ENCODE measurements at regions not wholly inside any gene's neighbourhood (a gene's known extent, or its start where the extent isn't known, plus 50 kb on each side); places are given as distances from the start of the nearest gene placed in this dataset.

DNA sequence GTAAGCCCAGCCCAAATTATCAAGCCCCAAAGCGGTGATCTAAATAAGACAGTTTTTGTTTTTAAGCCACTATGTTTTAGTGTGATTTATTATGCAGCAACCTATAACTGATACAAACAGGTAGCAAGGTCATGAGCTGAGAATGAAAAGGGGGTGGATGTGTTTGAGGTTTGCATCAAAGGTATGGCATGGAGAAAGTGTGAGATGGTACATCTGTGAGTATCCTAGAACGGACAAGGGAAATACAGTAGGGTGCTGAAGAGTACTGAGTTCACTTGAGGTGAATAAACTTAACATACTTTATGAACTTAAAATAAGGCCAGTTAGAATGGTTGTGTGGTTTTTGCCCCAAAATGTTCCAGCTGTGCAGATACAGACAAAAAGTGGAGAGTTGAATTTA is 286.0 kb upstream of the B3GALT2 start:
- TF ChIP-seq, protein P1, sequence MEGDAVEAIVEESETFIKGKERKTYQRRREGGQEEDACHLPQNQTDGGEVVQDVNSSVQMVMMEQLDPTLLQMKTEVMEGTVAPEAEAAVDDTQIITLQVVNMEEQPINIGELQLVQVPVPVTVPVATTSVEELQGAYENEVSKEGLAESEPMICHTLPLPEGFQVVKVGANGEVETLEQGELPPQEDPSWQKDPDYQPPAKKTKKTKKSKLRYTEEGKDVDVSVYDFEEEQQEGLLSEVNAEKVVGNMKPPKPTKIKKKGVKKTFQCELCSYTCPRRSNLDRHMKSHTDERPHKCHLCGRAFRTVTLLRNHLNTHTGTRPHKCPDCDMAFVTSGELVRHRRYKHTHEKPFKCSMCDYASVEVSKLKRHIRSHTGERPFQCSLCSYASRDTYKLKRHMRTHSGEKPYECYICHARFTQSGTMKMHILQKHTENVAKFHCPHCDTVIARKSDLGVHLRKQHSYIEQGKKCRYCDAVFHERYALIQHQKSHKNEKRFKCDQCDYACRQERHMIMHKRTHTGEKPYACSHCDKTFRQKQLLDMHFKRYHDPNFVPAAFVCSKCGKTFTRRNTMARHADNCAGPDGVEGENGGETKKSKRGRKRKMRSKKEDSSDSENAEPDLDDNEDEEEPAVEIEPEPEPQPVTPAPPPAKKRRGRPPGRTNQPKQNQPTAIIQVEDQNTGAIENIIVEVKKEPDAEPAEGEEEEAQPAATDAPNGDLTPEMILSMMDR (IDR thresholded peaks at IDR 0.05): no peak
- no peak for TF ChIP-seq POLR2A (IDR thresholded peaks at IDR 0.05)

Data from thyroid gland (tissue), 4 donors.